Testis (tissue), 2 donors: ENCODE measurements at regions not wholly inside any gene's neighbourhood (a gene's known extent, or its start where the extent isn't known, plus 50 kb on each side); places are given as distances from the start of the nearest gene placed in this dataset.

Experiments used
- DNase-seq: peaks from one replicate; pipeline ENCODE4 v3.0.0-alpha.2; 2019
- H3K27ac ChIP-seq, 2 donors: fragments of 200-600 bp; sonication (generic); one replicate each; pipeline ENCODE4 v1.5.1; 2019
- H3K27me3 ChIP-seq: fragments of 200-600 bp; sonication (generic); one replicate; pipeline ENCODE4 v1.5.1; 2019
- H3K36me3 ChIP-seq: fragments of 200-600 bp; sonication (generic); one replicate; pipeline ENCODE4 v1.5.1; 2017; ENCODE audit warnings: low read depth; ENCODE audit errors: missing control alignments
- H3K4me1 ChIP-seq: fragments of 200-600 bp; sonication (generic); one replicate; pipeline ENCODE4 v1.5.1; 2019
- H3K4me3 ChIP-seq, 2 donors: fragments of 200-600 bp; sonication (generic); one replicate each; pipeline ENCODE4 v1.5.1; 2017 to 2019
- H3K9me3 ChIP-seq: fragments of 200-600 bp; sonication (generic); one replicate; pipeline ENCODE4 v1.5.1; 2017
- POLR2A ChIP-seq: fragments of 450-650 bp; IDR thresholded peaks from one replicate; pipeline ENCODE4 v1.6.1; 2017; ENCODE audit warnings: antibody characterized with exemption, mild to moderate bottlenecking, moderate library complexity
- WGBS, 2 donors: methylation state at CpG; one replicate each; pipeline ENCODE4 v1.1.5; 2018; 5-methylcytosine and 5-hydroxymethylcytosine counted together
- intact Hi-C: fragments of 100-400 bp; cut with DNase I; formaldehyde crosslinking; loops from one replicate; pipeline ENCODE4 v1.15.1; 2023; ENCODE audit warnings: low total_unique reads
- TF ChIP-seq, protein P1 (sequence below), 3 experiments: fragments of 450-650 bp in 2 of 3; fragments of 200-600 bp in 1 of 3; sonication (generic) in 1 of 3; IDR thresholded peaks; one replicate each; pipeline ENCODE4 v1.5.1; 2016 to 2019; ENCODE audit warnings: antibody characterized with exemption in 3 of 3, mild to moderate bottlenecking in 2 of 3, moderate library complexity in 1 of 3

DNA sequence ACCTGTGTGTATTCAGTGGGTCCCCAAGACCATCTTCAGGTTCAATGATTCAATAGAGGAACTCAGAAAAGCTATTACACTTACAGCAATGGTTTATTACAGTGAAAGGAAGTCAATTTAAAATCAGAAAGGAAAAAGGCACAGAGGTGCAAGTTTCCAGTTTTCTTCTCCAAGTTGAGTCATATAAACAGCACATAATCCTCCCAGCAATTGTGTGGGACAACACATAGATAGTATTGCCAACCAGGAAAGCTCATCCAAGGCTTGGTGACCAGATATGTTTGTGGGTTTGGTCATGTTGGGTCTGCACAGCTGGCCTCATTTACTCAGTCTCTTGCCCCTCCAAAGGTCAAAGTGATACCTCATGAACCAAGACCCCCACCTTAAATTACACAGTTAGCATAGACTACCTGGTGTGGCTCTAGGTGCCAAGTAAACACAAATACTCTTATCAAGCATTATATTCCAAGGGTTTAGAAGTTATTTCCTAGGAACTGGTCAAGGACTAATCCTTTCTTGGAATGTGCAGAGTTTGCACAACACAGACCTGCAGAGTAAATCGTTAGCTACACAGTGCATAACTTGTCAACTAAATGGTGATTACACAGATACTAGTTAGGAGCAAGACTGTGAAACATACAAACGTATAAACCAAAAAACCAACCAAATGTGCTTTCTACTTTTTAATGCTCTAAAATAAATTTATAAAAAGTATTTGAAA is 777.3 kb downstream of the PCDH18 start:
- 63 to 67% methylated on average over 2 of the region's 2 CpGs for WGBS, 2 donors
- no peaks in the 10 kb centered on the region for H3K27me3 ChIP-seq
- no peaks in the 10 kb centered on the region for H3K9me3 ChIP-seq
- no peak overlapping the region for H3K4me3 ChIP-seq
- intact Hi-C loops, result no loop called here
- no peak for TF ChIP-seq POLR2A
- H3K27ac ChIP-seq, result no peak overlapping the region
- DNase-seq, result no peak
- no peaks in the 10 kb centered on the region for H3K4me1 ChIP-seq
- H3K36me3 ChIP-seq, result no peaks in the 10 kb centered on the region

DNA sequence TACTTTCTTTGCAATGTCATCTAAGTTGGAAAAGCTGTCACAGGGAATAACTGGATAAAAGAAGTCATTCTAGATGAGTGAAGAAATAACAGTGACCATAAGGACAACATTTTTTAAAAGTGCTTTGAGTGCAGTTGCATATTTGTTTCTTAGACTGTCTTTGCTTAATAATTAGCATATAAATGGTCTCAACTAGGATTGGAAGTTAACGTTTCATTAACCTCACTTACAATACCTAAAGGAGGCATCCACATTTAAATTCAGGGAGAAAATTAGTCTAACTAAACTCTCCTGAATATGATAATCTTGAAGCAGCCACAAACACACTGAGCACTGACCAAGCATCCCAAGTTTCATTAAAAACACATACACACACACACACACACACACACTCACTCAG is 780.7 kb downstream of the PCDH18 start:
- intact Hi-C loops, result no loop called here

DNA sequence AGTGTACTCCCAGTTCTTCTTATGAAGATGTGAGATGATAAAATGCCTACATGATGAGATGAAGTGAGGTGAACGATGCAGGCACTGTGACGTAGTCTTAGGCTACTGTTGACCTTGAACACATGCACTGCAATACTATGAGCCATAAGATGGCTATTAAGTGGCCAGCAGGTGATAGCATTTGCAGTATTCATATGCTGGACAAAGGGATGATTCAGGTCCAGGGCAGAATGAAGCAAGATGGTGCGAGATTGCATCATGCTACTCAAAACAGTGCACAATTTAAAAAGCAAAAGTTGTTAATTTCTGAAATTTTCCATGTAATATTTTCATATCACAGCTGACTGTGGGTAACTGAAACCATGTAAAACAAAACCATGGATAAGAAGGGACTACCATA is 781.4 kb downstream of the PCDH18 start:
- no peaks in the 10 kb centered on the region for H3K9me3 ChIP-seq
- H3K27ac ChIP-seq, result no peak overlapping the region
- H3K4me1 ChIP-seq, result no peaks in the 10 kb centered on the region
- WGBS, 2 donors, result 61 to 62% methylated on average over 3 of the region's 3 CpGs
- DNase-seq, result no peak
- no peaks in the 10 kb centered on the region for H3K27me3 ChIP-seq
- no peaks in the 10 kb centered on the region for H3K36me3 ChIP-seq
- TF ChIP-seq, protein P1, sequence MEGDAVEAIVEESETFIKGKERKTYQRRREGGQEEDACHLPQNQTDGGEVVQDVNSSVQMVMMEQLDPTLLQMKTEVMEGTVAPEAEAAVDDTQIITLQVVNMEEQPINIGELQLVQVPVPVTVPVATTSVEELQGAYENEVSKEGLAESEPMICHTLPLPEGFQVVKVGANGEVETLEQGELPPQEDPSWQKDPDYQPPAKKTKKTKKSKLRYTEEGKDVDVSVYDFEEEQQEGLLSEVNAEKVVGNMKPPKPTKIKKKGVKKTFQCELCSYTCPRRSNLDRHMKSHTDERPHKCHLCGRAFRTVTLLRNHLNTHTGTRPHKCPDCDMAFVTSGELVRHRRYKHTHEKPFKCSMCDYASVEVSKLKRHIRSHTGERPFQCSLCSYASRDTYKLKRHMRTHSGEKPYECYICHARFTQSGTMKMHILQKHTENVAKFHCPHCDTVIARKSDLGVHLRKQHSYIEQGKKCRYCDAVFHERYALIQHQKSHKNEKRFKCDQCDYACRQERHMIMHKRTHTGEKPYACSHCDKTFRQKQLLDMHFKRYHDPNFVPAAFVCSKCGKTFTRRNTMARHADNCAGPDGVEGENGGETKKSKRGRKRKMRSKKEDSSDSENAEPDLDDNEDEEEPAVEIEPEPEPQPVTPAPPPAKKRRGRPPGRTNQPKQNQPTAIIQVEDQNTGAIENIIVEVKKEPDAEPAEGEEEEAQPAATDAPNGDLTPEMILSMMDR (IDR thresholded peaks at IDR 0.05), result no peak
- no peak overlapping the region for H3K4me3 ChIP-seq
- intact Hi-C loops, result no loop called here

More for the DNA sequence above, 780.7 kb downstream of the PCDH18 start:
- Histone ChIP-seq H3K4me1 (no peaks in the 10 kb centered on the region), H3K27ac (no peak overlapping the region), H3K4me3 (no peak overlapping the region), H3K9me3 (no peaks in the 10 kb centered on the region), H3K36me3 (no peaks in the 10 kb centered on the region), H3K27me3 (no peaks in the 10 kb centered on the region)
- no peak for DNase-seq
- TF ChIP-seq POLR2A, result no peak
- WGBS, 2 donors, result 68 to 73% methylated on average over 1 of the region's 1 CpG

DNA sequence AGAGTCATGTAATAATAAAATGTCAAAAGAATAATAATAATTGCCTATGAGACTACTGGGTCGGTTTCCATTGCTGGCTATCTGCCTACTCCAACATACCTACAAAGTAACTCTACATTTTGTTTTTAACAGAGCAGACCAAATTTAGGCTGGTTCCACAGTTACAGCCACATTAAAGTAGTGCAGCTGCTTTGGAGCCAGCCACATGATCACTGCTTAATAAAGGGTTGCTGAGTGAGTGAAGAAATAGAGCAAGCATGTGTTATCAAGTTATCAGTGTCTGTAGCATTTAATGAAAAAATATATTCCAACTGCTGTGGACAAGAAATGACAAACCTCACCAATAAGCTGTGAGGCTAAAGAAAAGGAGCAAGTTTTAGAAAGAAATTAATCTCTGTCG is 782.3 kb downstream of the PCDH18 start:
- Histone ChIP-seq H3K36me3 (no peaks in the 10 kb centered on the region), H3K4me3 (no peak overlapping the region), H3K9me3 (no peaks in the 10 kb centered on the region), H3K27ac (no peak overlapping the region), H3K27me3 (no peaks in the 10 kb centered on the region), H3K4me1 (no peaks in the 10 kb centered on the region)
- DNase-seq, result no peak
- TF ChIP-seq, protein P1 (IDR thresholded peaks at IDR 0.05), result no peak
- no peak for TF ChIP-seq POLR2A
- 82 to 87% methylated on average over 2 of the region's 2 CpGs for WGBS, 2 donors
- intact Hi-C loops, result no loop called here

DNA sequence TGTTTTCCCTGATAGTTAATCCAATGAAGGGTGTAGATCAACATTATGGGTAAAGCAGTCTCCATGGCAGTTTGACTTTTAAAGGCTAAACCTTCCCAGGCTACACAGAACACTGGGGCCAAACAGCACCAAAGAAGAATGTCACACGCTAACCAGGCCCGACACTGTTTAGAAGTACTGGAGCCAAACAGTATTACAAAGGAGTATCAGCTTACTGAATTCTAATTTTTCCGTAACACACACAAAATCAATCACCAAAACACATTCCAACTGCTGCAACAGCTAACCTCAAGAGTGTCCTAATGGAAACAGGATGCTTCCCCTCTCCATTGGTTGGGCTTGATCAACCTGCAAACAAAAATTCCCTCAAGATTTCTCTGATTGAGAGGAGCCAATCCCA is 783.5 kb downstream of the PCDH18 start:
- Histone ChIP-seq H3K27ac (no peak overlapping the region), H3K4me3 (no peak overlapping the region), H3K36me3 (no peaks in the 10 kb centered on the region), H3K27me3 (no peaks in the 10 kb centered on the region), H3K9me3 (no peaks in the 10 kb centered on the region), H3K4me1 (no peaks in the 10 kb centered on the region)
- intact Hi-C loops, result no loop called here
- no peak for DNase-seq
- 96% methylated on average over 3 of the region's 3 CpGs for WGBS, 2 donors
- TF ChIP-seq POLR2A, result no peak
- TF ChIP-seq, protein P1 (IDR thresholded peaks at IDR 0.05), result no peak

DNA sequence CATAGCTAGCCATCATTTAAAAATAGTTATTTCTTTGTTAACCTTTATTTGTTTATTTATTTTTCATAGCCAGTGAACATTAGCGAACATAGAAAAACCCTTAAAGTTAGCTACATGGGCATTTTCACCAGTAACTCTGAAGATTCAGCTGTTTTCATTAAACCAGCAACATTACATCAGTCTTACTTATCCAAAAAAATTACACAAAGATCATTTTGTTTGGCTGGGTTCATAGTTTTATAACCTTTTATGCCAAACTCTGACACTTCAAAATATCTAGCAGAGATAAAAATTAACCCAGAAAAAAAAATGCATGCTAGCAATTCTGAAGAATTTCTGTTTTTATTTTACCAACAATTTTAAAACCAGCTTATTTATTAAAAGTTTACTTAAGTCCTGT is 784.1 kb downstream of the PCDH18 start:
- Histone ChIP-seq H3K4me3 (no peak overlapping the region), H3K27me3 (no peaks in the 10 kb centered on the region), H3K4me1 (no peaks in the 10 kb centered on the region), H3K36me3 (no peaks in the 10 kb centered on the region), H3K9me3 (no peaks in the 10 kb centered on the region), H3K27ac (no peak overlapping the region)
- TF ChIP-seq, protein P1 (IDR thresholded peaks at IDR 0.05), result no peak
- TF ChIP-seq POLR2A, result no peak
- intact Hi-C loops, result no loop called here
- DNase-seq, result no peak
- 78 to 84% methylated on average over 1 of the region's 1 CpG for WGBS, 2 donors
